ENCODE measurements at regions not wholly inside any gene's neighbourhood (a gene's known extent, or its start where the extent isn't known, plus 50 kb on each side); places are given as distances from the start of the nearest gene placed in this dataset.

- TF ChIP-seq, protein P1, sequence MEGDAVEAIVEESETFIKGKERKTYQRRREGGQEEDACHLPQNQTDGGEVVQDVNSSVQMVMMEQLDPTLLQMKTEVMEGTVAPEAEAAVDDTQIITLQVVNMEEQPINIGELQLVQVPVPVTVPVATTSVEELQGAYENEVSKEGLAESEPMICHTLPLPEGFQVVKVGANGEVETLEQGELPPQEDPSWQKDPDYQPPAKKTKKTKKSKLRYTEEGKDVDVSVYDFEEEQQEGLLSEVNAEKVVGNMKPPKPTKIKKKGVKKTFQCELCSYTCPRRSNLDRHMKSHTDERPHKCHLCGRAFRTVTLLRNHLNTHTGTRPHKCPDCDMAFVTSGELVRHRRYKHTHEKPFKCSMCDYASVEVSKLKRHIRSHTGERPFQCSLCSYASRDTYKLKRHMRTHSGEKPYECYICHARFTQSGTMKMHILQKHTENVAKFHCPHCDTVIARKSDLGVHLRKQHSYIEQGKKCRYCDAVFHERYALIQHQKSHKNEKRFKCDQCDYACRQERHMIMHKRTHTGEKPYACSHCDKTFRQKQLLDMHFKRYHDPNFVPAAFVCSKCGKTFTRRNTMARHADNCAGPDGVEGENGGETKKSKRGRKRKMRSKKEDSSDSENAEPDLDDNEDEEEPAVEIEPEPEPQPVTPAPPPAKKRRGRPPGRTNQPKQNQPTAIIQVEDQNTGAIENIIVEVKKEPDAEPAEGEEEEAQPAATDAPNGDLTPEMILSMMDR (IDR thresholded peaks at IDR 0.05; ENCODE audit: insufficient read depth, low read depth, low read length) = no peak
- no peak for TF ChIP-seq EZH2 (IDR thresholded peaks at IDR 0.05; ENCODE audit: insufficient read depth, low read length)
Measured at GRCh38 chr2:196262606-196263005, 91.2 kb upstream of the STK17B start.
